KG1 (cell line): ENCODE measurements at regions not wholly inside any gene's neighbourhood (a gene's known extent, or its start where the extent isn't known, plus 50 kb on each side); places are given as distances from the start of the nearest gene placed in this dataset.
"Not testable (repeated sequence)": the region's sequence is repeated elsewhere in the genome, so short reads cannot be mapped to it uniquely, and the experiment has no call there.

Experiments
- DNase-seq: peaks from one replicate; lab custom pipeline; 2025; lab: John Stamatoyannopoulos, UW

DNA sequence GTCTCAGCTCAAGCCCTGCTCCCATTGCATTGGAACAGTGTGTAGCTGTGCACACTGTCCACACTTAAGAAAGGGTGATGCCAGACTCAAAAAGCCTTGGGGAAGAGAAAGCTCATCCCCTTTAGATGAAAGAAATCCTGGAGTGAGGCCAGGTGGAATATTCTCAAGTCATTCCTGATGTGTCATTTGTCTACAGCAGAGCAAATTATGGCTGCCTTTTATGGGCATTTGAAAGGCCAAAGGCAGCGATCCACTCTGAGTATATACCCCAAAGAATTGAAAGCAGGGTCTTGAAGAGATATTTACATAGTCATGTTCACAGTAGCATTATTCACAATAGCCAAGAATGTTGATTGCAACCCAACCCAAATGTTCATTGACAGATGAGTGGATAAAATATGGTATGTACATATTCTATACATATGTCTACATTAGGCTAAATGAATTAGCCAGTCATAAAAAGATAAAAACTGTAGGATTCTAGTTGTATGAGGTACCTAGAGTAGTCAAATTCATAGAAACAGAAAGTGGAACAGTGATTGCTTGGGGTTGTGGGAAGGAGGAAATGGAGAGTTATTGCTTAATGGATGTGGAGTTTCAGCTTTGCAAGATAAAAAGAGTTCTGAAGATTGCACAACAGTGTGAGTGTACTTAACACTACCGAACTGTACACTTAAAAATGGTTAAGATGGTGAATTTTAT is 214.9 kb downstream of the KCNRG start:
- no peak for DNase-seq

DNA sequence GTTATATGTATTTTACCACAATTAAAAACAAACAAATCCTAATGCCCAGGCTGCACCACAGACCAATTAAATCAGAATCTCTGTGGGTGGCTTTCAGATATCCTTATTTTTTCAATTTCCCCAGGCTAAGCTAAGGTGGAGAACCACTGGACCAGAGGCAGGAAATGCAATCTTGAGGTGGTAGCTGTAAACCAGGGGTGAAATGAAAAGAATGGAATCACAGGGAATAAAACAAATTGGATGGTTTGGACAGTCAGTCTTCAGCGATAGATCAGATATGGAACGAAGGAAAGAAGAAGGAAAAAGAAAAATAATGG is 215.4 kb downstream of the KCNRG start:
- DNase-seq, result no peak

DNA sequence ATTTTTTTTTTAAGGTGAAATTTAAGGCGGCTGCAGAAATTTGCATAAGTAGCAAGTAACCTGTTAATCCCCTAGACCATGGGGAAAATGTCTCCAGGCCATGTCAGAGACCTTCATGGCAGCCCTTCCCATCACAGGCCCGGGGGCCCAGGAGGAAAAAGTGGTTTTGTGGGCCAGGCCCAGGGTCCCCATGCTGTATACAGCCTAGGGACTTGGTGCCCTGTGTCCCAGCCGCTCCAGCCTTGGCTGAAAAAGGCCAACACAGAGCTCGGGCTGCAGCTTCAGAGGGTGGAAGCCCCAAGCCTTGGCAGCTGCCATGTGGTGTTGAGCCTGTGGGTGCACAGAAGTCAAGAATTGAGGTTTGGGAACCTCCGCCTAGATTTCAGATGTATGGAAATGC is 218.3 kb downstream of the KCNRG start:
- DNase-seq, result not testable (repeated sequence)

DNA sequence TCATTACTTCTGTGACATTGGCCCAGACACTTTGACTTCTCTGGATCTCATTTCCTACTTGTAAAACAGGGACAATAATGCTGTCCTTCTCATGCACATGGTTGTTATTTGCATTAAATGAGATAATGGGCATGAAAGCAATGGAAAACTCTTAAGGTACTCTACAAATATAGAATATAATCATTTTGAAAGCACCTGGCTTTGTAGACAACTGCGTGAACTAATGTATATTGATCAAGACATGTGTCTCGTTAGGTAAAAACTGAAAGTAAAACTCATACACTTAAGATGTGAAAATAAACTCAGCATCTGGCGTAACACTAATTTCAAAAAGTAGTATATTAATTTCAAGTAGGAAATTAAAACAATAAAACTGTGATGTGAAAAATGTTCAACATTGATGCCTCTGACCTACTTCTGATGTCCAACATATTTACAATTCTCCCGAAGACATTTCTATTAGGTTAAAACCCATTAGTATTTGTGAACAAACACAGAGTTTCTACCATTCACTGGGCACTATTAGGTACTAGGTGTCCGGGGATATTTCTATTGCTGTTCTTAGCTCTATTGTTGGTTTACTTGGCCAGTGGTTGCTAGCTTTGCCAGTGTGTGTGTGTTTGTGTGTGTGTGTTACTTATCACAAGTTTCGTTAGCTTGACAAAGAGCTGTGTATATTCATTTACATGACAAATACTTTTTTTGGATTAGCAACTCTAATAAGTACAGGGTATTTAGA is 220.5 kb downstream of the KCNRG start:
- DNase-seq, result no peak

DNA sequence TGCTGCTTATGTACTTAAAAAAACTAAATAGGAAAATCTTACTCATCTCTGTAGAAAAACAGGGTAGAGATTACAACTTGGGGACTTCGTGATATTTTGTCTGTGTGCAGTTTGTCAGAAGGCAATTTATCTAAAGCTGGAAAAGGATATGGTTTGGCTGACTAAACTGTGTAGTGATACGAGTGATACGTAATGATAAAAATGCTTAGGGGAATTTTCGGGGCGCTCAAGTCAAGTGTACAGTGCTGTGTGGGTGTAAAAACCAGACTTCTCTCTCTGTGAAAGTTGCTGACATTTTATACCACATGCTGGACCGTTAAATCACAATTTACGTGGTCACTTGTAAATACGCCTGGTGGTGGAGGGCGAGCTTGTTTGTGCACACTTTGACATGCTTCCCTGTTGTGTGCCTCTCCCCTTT is 221.7 kb downstream of the KCNRG start:
- DNase-seq, result no peak

DNA sequence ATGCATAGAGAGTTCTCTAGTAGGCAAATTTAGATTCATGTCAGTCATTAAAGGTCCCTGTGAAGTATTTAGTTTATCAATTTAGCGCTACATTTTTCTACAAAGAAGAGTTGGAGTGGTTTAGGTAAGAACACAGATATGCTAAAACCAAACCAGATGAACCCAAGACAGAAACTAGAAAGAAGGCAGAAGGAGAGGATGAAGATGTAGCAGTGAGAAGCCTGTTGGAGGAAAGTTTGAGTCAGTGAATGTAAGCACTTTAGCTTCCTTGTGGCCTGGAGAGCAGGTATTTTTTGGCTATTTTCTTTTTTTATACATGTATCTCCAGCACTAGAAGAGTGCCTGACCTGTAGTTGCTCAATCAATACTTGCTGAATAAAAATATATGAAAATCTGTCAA is 223.7 kb downstream of the KCNRG start:
- DNase-seq, result no peak

DNA sequence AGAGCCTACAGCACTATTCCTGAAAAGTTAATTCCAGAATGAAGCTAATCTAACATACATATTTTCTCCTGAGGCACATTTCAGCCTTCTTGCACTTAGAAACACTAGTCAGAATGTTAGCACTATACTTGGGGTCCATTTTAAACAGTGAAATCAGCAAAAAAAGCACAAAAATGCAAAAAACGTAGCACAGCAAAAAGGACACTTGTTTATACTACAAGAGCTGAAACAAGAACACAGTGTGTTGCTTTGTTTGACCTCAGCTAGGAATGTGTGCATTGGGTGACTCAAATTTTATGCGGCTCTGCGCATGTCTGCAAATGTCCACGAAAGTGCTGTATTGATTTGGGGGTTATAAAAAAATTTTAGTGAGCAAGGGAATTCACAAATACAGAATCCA is 226.2 kb downstream of the KCNRG start:
- DNase-seq, result no peak

DNA sequence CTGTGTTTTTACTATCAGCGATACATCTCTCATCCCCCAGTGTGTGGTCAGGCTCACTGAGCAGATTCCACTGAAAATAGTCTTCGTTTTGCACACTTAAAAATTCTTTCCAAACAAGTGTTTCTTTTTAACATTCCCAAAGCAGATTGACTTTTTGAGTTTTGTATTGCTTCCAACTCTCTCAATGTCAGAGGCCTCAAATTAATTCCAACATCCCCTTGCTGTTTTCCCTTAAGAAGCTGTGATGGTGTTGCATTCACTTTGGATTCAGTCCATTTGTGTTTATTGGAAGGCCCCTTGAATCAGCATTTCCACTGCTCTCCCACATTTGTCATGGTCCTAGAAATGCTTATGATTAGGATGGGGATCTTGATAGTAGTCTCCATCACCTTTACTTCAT is 228.7 kb downstream of the KCNRG start:
- DNase-seq, result no peak

DNA sequence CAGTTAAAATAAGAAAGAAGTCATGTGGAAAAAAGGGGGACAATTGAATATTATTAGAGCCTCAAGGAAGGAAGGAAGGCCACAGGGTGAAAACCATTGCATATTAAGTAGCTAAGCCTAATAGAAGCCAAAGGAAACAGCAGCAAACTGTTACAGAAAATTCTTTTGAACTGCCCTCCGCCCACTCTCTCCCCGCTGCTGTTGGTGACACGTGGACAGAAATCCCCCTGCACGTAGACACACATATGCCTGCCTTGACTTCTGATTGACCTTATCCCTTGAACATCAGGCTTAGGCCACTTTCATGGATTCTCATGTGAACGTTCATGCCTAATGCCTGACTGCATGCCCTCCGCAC is 229.1 kb downstream of the KCNRG start:
- no peak for DNase-seq

DNA sequence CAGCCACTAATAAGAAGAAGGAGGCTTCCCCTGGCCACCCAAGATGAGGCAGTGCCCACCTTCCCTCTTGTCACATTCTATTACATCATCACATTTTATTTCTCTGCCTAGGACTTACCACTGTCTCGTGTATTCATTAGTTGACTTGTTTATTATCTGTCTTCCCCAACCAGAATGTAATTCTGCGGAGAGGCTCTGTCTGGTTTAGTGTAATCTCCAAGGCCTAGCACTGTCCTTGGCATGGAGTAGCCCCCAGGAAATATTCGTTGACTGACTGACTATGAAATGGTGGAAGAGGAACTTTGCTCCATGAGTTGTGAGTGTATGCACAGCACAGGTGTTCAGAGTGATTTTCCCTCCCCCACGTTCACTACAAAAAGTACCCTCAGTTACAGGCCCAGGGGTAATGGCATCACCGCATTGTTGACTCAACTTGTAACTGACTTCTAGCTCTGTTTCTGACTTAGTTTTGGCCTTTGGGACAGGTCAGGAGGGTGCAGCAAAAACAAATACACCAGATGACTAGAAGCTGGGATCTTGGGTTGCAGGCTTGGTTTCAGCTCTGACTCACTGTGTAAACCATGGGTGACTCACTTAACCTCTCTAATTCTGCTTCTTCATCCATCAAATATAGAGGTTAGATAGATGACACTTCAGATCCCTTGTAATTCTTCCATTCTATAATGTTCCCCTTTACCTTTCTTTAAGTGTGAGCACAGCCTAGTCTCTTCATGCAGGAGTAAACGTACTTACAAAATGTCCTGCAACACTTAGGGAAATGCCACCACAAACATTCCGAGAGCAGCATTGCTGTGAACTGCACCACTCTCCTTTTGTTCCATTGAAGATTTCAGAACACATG is 229.7 kb downstream of the KCNRG start:
- no peak for DNase-seq

DNA sequence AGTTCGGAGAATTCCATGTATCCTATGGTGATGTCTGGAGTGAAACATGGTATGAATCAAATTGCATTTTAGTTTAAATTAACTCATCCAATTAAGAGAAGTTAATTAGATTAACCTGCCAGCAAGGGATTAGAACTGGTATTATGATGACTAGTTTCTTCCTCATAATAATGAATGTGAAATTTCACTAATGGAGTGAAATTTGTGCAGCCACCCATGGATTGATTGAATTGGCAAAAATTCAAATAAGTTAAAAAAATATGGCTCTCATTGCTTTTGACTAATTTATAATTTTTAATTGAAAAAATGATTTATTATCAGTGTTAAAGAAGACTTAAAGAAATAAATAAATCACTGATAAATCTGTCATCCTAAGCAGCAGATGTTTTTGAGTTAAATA is 232.0 kb downstream of the KCNRG start:
- DNase-seq, result no peak

DNA sequence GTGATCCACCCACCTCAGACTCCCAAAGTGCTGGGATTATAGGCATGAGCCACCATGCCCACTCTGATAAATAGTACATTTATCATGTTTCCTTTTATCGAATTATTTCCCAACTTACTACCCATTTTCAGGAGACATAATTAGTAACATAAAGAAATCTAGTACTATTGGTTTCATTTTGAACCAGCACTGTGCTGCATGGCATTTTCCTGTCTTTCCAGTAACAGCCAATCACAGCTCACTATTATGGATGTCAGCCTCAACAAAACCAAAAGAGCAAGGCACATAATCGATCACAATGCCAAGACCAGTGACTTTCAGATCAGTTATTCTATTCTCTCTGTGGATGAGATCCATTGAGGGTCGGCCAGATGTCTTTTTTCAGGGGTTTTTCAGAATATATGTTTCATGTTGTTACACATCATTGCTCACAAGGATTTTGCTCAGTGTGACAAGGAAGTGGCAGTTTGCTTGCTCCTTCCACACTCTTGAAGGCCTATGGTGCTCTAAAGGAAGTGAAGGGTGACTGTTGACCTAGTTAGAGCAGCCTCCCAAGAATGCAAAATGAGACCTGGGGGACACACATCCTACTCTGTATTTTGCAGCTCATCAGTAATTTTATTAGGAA is 233.4 kb downstream of the KCNRG start:
- DNase-seq, result no peak

DNA sequence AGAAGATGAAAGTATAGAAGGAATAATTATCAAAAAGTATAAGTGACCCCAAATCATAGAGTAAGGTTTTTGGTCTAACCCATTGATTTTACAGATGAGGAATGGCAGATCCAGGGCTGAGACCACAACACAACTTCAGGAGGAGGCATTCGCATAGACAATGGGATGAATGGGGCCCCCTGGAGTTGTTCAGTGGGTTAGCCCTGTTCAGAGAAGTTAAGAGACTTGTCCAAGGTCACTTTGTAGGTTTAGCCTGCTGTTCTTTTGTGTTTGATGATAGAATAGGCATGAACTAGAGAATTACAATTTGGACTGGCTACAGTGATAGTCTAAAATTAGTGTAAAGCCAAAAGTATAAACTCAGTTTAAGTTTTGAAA is 233.9 kb downstream of the KCNRG start:
- DNase-seq, result no peak

DNA sequence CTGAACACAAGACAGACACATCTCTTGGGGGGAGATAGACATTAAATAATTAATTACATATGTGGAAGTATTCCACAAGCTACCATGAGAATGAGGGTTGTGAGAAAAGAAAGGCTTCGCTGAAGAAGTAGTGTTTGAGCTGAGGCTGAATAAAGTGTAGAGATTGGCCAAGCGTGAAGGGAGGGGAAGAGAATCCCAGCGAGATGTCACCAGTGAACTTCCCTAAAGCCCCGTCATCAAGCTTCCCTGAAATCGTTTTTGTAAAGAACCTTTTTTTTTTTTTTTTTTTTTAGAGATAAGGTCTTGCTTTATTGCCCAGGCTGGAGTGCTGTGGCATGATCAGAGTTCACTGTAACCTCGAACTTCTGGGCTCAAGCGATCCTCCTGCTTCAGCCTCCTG is 235.2 kb downstream of the KCNRG start:
- DNase-seq, result no peak

DNA sequence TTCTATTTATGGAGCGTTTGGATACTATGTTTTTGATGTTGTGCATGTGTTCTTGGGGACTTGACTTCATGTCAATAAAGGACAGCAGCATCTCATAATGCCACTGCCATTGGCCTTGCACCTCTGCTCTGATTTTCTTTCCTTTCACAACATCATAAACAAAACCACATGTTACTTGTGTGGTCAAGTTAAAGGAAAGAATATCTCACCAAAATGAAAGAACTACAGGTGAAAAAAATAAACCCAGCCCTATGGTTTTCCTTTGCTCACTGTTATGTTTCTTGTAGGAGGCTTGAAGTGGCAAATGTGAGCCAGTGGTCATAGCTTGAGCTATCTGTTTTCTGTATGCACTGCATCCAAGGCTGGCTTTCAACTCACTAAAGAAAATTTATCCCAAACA is 240.4 kb downstream of the KCNRG start:
- DNase-seq, result no peak

DNA sequence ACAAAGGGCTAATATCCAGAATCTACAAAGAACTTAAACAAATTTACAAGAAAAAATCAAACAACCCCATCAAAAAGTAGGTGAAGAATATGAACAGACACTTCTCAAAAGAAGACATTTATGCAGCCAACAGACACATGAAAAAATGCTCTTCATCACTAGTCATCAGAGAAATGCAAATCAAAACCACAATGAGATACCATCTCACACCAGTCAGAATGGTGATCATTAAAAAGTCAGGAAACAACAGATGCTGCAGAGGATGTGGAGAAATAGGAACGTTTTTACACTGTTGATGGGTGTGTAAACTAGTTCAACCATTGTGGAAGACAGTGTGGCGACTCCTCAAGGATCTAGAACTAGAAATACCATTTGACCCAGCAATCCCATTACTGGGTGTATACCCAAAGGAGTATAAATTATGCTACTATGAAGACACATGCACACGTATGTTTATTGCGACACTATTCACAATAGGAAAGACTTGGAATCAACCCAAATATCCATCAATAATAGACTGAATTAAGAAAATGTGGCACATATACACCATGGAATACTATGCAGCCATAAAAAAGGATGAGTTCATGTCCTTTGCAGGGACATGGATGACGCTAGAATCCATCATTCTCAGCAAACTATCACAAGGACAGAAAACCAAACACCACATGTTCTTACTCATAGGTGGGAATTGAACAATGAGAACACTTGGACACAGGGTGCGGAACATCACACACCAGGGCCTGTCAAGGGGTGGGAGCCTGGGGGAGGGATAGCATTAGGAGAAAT is 241.5 kb downstream of the KCNRG start:
- not testable (repeated sequence) for DNase-seq

DNA sequence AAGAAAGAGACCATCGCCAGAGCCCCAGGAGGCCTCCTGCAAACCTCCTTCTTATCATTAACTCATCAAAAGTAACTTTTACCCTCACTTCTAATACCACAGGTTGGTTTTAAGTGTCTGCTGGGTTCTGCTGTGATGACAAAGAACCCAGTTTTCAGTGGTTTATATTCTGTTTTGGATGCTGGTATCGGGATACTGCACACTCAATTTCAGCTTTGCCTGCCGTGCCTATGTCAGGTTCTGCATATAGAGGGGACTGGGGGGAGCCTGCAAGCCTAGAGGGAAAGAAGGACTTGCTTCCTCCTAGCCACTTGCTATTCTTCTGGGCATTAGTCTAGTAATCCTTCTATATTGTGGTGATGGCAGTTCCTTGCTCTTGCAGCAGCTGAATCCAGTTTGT is 242.4 kb downstream of the KCNRG start:
- no peak for DNase-seq

DNA sequence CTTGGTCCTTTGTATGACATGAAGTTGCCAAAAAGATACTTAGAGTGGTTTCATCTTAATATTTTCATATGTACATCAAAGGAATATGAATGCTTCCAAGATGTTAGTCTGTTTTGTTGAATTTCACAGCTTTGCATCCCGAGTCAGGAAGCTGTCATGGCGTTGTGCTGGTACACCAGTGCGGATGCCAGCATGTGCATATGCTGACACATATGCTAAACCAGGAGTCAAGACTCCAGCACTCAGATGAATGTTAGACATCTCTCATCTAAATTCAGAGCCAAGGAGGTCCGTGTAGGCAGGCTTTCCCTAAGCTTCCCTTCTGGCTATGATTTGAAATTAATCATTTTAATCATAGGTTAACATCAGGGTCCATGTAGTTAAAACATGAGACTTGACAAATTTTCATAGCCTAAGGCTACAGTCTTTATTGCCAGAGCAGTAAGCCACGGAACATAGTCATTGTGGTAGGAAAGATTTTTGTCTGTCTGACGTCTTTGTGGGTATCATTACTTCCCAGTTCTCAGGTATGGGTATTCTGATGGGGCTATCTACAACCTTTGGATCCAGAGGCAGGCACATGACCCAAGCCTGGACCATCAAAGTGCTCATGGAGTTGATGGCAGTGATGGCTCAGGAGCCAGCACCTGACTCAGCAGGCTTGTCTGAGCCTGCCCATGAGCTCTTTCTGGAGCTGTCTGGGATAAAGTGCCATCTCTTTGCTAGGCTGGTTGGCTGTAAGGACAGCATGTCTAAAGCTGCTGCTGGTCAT is 246.1 kb downstream of the KCNRG start:
- no peak for DNase-seq

DNA sequence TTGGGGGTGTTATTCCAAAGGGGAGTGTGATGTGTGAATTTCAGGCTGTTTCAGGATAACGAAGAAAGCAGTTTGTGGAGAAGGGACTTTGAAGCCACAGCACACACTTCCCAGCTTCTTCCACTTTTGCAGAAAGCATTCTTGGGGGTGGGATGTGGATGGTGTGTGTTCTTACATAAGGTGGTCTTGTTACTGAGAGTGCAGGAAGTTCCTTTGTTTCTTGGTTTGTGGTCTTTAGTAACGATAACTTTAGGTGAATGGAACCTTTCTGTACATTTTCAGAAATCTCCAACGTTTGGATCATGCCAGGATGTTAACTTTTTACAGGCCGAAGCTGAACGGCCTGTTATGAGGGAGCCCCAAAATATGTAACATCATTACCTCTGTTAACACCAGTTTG is 251.8 kb downstream of the KCNRG start:
- DNase-seq, result no peak

DNA sequence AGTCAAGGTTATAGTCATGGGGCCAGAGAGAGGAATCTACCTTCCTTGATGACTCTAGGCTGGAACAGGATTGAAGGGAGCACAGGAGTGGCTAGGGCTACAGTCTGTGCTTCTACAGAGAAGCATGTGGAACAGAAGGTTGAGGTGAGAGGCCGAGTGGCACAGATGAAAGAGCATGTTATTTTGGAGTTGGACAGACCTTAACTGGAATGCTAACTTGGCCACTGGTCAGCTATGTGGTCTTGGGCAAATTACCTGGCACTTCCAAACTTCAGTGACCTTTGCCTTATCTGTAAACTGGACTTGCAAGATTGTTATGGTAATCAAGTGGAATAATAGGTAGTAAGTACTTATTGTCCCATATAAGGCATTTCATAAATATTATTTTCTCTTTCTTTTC is 252.7 kb downstream of the KCNRG start:
- DNase-seq, result no peak

DNA sequence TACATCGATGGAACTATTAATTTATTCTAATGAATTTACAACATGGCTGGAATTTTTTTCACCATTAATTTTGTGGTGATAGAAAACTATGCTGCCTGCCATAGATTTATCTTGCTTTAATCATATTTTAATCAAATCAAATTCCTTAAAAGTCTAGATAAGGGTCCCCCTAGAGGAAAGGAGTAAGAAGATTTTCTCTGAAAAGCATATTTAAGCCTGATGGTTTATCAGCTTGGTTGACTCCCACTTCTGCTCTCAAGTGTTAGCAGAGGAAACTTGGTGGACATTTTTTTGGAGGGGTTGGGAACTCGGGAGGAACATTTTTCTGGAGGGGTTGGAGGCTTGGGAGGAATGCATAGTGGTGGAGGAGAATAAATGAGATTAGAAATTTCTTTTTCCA is 253.3 kb downstream of the KCNRG start:
- no peak for DNase-seq
